Panc1 (cell line): ENCODE measurements at regions not wholly inside any gene's neighbourhood (a gene's known extent, or its start where the extent isn't known, plus 50 kb on each side); places are given as distances from the start of the nearest gene placed in this dataset.

Experiments used
- POLR2AphosphoS5 ChIP-seq: IDR thresholded peaks from 2 replicates; pipeline ENCODE4 v1.6.1; 2012; ENCODE audit warnings: mild to moderate bottlenecking, low read depth, low read length, moderate library complexity
- SIN3A ChIP-seq: IDR thresholded peaks from 2 replicates; pipeline ENCODE4 v1.6.1; 2012; ENCODE audit warnings: low read depth, mild to moderate bottlenecking, low read length, moderate library complexity, borderline replicate concordance; ENCODE audit not compliant: insufficient read depth
- TCF7L2 ChIP-seq: IDR thresholded peaks from 2 replicates; pipeline ENCODE4 v1.6.1; 2011; ENCODE audit warnings: mild to moderate bottlenecking, low read depth, low read length, inconsistent platforms
- TF ChIP-seq, protein P1 (sequence below): fragments of 450-650 bp; IDR thresholded peaks from 2 replicates; pipeline ENCODE4 v1.5.1; 2017; ENCODE audit warnings: mild to moderate bottlenecking
- TF ChIP-seq, protein P2 (sequence below), 2 experiments: IDR thresholded peaks; 2 replicates each; pipeline ENCODE4 v1.6.1; 2011 to 2012; ENCODE audit warnings: low read depth in 2 of 2, control low read depth in 1 of 2, low read length in 1 of 2, mild to moderate bottlenecking in 1 of 2, moderate library complexity in 1 of 2; ENCODE audit not compliant: insufficient read depth in 1 of 2

DNA sequence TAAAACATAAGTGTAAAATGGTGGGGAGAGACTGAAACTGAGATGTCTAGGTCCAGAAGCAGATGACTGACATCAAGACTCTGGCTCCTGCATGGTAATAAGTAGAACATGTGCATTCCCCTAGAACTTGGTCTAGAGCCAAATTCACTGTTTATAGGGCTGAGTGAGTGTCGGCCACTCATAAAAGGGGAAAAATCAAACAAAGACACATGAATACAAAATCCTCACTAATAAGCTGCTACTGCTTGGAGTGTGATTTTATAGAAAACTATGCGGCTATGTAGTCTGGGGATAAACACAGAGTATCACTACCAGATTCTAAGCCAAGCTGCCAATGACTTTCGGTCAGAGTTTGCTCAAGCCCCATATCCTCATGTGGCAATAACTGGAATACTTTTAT, 1080.8 kb upstream of the DDX18 start:
- no peak for TF ChIP-seq POLR2AphosphoS5
- TF ChIP-seq TCF7L2, result no peak
- TF ChIP-seq, protein P1, sequence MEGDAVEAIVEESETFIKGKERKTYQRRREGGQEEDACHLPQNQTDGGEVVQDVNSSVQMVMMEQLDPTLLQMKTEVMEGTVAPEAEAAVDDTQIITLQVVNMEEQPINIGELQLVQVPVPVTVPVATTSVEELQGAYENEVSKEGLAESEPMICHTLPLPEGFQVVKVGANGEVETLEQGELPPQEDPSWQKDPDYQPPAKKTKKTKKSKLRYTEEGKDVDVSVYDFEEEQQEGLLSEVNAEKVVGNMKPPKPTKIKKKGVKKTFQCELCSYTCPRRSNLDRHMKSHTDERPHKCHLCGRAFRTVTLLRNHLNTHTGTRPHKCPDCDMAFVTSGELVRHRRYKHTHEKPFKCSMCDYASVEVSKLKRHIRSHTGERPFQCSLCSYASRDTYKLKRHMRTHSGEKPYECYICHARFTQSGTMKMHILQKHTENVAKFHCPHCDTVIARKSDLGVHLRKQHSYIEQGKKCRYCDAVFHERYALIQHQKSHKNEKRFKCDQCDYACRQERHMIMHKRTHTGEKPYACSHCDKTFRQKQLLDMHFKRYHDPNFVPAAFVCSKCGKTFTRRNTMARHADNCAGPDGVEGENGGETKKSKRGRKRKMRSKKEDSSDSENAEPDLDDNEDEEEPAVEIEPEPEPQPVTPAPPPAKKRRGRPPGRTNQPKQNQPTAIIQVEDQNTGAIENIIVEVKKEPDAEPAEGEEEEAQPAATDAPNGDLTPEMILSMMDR, result no peak
- no peak for TF ChIP-seq SIN3A
- TF ChIP-seq, protein P2, sequence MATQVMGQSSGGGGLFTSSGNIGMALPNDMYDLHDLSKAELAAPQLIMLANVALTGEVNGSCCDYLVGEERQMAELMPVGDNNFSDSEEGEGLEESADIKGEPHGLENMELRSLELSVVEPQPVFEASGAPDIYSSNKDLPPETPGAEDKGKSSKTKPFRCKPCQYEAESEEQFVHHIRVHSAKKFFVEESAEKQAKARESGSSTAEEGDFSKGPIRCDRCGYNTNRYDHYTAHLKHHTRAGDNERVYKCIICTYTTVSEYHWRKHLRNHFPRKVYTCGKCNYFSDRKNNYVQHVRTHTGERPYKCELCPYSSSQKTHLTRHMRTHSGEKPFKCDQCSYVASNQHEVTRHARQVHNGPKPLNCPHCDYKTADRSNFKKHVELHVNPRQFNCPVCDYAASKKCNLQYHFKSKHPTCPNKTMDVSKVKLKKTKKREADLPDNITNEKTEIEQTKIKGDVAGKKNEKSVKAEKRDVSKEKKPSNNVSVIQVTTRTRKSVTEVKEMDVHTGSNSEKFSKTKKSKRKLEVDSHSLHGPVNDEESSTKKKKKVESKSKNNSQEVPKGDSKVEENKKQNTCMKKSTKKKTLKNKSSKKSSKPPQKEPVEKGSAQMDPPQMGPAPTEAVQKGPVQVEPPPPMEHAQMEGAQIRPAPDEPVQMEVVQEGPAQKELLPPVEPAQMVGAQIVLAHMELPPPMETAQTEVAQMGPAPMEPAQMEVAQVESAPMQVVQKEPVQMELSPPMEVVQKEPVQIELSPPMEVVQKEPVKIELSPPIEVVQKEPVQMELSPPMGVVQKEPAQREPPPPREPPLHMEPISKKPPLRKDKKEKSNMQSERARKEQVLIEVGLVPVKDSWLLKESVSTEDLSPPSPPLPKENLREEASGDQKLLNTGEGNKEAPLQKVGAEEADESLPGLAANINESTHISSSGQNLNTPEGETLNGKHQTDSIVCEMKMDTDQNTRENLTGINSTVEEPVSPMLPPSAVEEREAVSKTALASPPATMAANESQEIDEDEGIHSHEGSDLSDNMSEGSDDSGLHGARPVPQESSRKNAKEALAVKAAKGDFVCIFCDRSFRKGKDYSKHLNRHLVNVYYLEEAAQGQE (IDR thresholded peaks at IDR 0.05; ENCODE audit: insufficient read depth in 1 of 2, low read depth in 2 of 2, low read length in 1 of 2), result no peak
